ENCODE measurements at regions not wholly inside any gene's neighbourhood (a gene's known extent, or its start where the extent isn't known, plus 50 kb on each side); places are given as distances from the start of the nearest gene placed in this dataset.
"Not testable (repeated sequence)": the region's sequence is repeated elsewhere in the genome, so short reads cannot be mapped to it uniquely, and the experiment has no call there.

GRCh38 chr14:106067935-106068334 lies 541.6 kb downstream of the TMEM121 start:
- BruUV-seq (replicated peaks), result no TSS peak

GRCh38 chr14:106069804-106070625 lies 543.6 kb downstream of the TMEM121 start:
- no peak overlapping the region for H2AFZ ChIP-seq (ENCODE audit: low read length)
- ATAC-seq (no peak), DNase-seq (no peak)
- no peaks in the 10 kb centered on the region for H3F3A ChIP-seq (ENCODE audit: low read length, unreplicated experiment)
- H4K20me1 ChIP-seq (ENCODE audit: low read length), result no peaks in the 10 kb centered on the region
- BruUV-seq (replicated peaks), result no TSS peak
- no peak overlapping the region for H3K4me2 ChIP-seq (ENCODE audit: low read length)
- H3K9me2 ChIP-seq (replicated peaks; ENCODE audit: low read length), result no peaks in the 10 kb centered on the region
- no peak overlapping the region for H3K4me3 ChIP-seq (ENCODE audit: low read length)
- no peaks in the 10 kb centered on the region for H3K27me3 ChIP-seq (ENCODE audit: low read length)
- no peaks in the 10 kb centered on the region for H3K79me2 ChIP-seq (ENCODE audit: low read length)
- no peak overlapping the region for H3K27ac ChIP-seq (ENCODE audit: low read length)
- H3K36me3 ChIP-seq (ENCODE audit: low read depth, low read length), result no peaks in the 10 kb centered on the region
- intact Hi-C loops (cut with micrococcal nuclease), result no loop called here
- no peak overlapping the region for H3K9ac ChIP-seq (ENCODE audit: low read length)
- no peaks in the 10 kb centered on the region for H3K9me3 ChIP-seq (ENCODE audit: low read length)
- H3K4me1 ChIP-seq (ENCODE audit: insufficient read depth, low read length), result no peaks in the 10 kb centered on the region
- CTCF ChIA-PET, result no interaction called here
- POLR2A ChIA-PET (ENCODE audit: unreplicated experiment), result no interaction called here
- TF ChIP-seq CTCF (conservative IDR thresholded peaks at IDR 0.05; ENCODE audit: low read depth, low read length), result no peak
- TF ChIP-seq EZH2phosphoT487 (IDR thresholded peaks at IDR 0.05; ENCODE audit: borderline replicate concordance, low read length), result no peak
- TF ChIP-seq EZH2 (IDR thresholded peaks at IDR 0.05; ENCODE audit: low read length, unreplicated experiment), result no peak

More at GRCh38 chr14:106067935-106068334, 541.6 kb downstream of the TMEM121 start:
- intact Hi-C loops (cut with micrococcal nuclease), result no loop called here
- POLR2A ChIA-PET (ENCODE audit: unreplicated experiment), result no interaction called here
- ATAC-seq (no peak), DNase-seq (no peak)
- Histone ChIP-seq H3K4me2 (ENCODE audit: low read length) (no peak overlapping the region), H3K27me3 (ENCODE audit: low read length) (no peaks in the 10 kb centered on the region), H3F3A (ENCODE audit: low read length, unreplicated experiment) (no peaks in the 10 kb centered on the region), H3K9me2 (replicated peaks; ENCODE audit: low read length) (no peaks in the 10 kb centered on the region), H3K36me3 (ENCODE audit: low read depth, low read length) (no peaks in the 10 kb centered on the region), H3K27ac (ENCODE audit: low read length) (no peak overlapping the region), H4K20me1 (ENCODE audit: low read length) (no peaks in the 10 kb centered on the region), H3K9me3 (ENCODE audit: low read length) (no peaks in the 10 kb centered on the region), H3K79me2 (ENCODE audit: low read length) (no peaks in the 10 kb centered on the region), H3K4me3 (ENCODE audit: low read length) (no peak overlapping the region), H3K9ac (ENCODE audit: low read length) (no peak overlapping the region), H3K4me1 (ENCODE audit: insufficient read depth, low read length) (no peaks in the 10 kb centered on the region), H2AFZ (ENCODE audit: low read length) (no peak overlapping the region)
- CTCF ChIA-PET, result no interaction called here
- TF ChIP-seq EZH2 (IDR thresholded peaks at IDR 0.05; ENCODE audit: low read length, unreplicated experiment) (no peak), CTCF (conservative IDR thresholded peaks at IDR 0.05; ENCODE audit: low read depth, low read length) (no peak), EZH2phosphoT487 (IDR thresholded peaks at IDR 0.05; ENCODE audit: borderline replicate concordance, low read length) (no peak)

- Histone ChIP-seq H3K36me3 (ENCODE audit: low read depth, low read length) (no peaks in the 10 kb centered on the region), H2AFZ (ENCODE audit: low read length) (no peak overlapping the region), H3K4me3 (ENCODE audit: low read length) (no peak overlapping the region), H3K27me3 (ENCODE audit: low read length) (no peaks in the 10 kb centered on the region), H3K27ac (ENCODE audit: low read length) (no peak overlapping the region), H4K20me1 (ENCODE audit: low read length) (no peaks in the 10 kb centered on the region), H3K9ac (ENCODE audit: low read length) (no peak overlapping the region), H3K4me2 (ENCODE audit: low read length) (no peak overlapping the region), H3K4me1 (ENCODE audit: insufficient read depth, low read length) (no peaks in the 10 kb centered on the region), H3K9me2 (replicated peaks; ENCODE audit: low read length) (no peaks in the 10 kb centered on the region), H3K79me2 (ENCODE audit: low read length) (no peaks in the 10 kb centered on the region), H3F3A (ENCODE audit: low read length, unreplicated experiment) (no peaks in the 10 kb centered on the region), H3K9me3 (ENCODE audit: low read length) (no peaks in the 10 kb centered on the region)
- TF ChIP-seq EZH2phosphoT487 (IDR thresholded peaks at IDR 0.05; ENCODE audit: borderline replicate concordance, low read length) (no peak), EZH2 (IDR thresholded peaks at IDR 0.05; ENCODE audit: low read length, unreplicated experiment) (no peak), CTCF (conservative IDR thresholded peaks at IDR 0.05; ENCODE audit: low read depth, low read length) (no peak)
- no TSS peak for BruUV-seq (replicated peaks)
- no peak for ATAC-seq
- POLR2A ChIA-PET (ENCODE audit: unreplicated experiment), result no interaction called here
- CTCF ChIA-PET, result no interaction called here
- intact Hi-C loops (cut with micrococcal nuclease), result no loop called here
- DNase-seq, result no peak
Observed at GRCh38 chr14:106080922-106081321, 554.5 kb downstream of the TMEM121 start.

- DNase-seq, result not testable (repeated sequence)
Observed at GRCh38 chr14:106081721-106082120, 555.3 kb downstream of the TMEM121 start.

More at GRCh38 chr14:106081721-106082120, 555.3 kb downstream of the TMEM121 start:
- CTCF ChIA-PET; H3F3A ChIP-seq (ENCODE audit: low read length, unreplicated experiment); H3K9me2 ChIP-seq (replicated peaks; ENCODE audit: low read length); H3K27ac ChIP-seq (ENCODE audit: low read length); H3K9ac ChIP-seq (ENCODE audit: low read length); H2AFZ ChIP-seq (ENCODE audit: low read length); BruUV-seq (replicated peaks); H3K9me3 ChIP-seq (ENCODE audit: low read length); intact Hi-C loops (cut with micrococcal nuclease); ATAC-seq; H3K79me2 ChIP-seq (ENCODE audit: low read length); POLR2A ChIA-PET (ENCODE audit: unreplicated experiment); H3K36me3 ChIP-seq (ENCODE audit: low read depth, low read length); H3K4me3 ChIP-seq (ENCODE audit: low read length); H3K4me1 ChIP-seq (ENCODE audit: insufficient read depth, low read length); H3K4me2 ChIP-seq (ENCODE audit: low read length); H4K20me1 ChIP-seq (ENCODE audit: low read length); H3K27me3 ChIP-seq (ENCODE audit: low read length): not testable (repeated sequence)
